DND-41 (cell line): ENCODE measurements at regions not wholly inside any gene's neighbourhood (a gene's known extent, or its start where the extent isn't known, plus 50 kb on each side); places are given as distances from the start of the nearest gene placed in this dataset.

Experiments
- ATAC-seq: fragments of 200-7000 bp; cut with Tn5 transposase; 3 replicates; pipeline ENCODE4 v1.9.1; 2021; ENCODE audit warnings: low read depth; ENCODE audit not compliant: insufficient read depth
- DNase-seq: peaks from one replicate; pipeline ENCODE4 v3.0.0-alpha.2; 2020
- H2AFZ ChIP-seq: 2 replicates; pipeline ENCODE4 v1.6.0; 2012; ENCODE audit warnings: low read depth, low read length
- H3K27ac ChIP-seq: 2 replicates; pipeline ENCODE4 v1.5.1; 2012; ENCODE audit warnings: low read length, inconsistent platforms
- H3K27me3 ChIP-seq: fragments of 200-600 bp; sonication (generic); 2 replicates; pipeline ENCODE4 v1.6.0; 2012; ENCODE audit warnings: low read length, mild to moderate bottlenecking, inconsistent platforms; ENCODE audit not compliant: insufficient read depth, poor library complexity
- H3K36me3 ChIP-seq: 2 replicates; pipeline ENCODE4 v1.5.1; 2012; ENCODE audit warnings: low read length, inconsistent platforms; ENCODE audit not compliant: insufficient read depth
- H3K4me1 ChIP-seq: 2 replicates; pipeline ENCODE4 v1.5.1; 2012; ENCODE audit warnings: mild to moderate bottlenecking, low read length; ENCODE audit not compliant: insufficient read depth
- H3K4me2 ChIP-seq: 2 replicates; pipeline ENCODE4 v1.6.0; 2012; ENCODE audit warnings: mild to moderate bottlenecking, moderate library complexity, low read length, inconsistent platforms; ENCODE audit not compliant: insufficient read depth
- H3K4me3 ChIP-seq, 2 experiments: fragments of 200-600 bp in 1 of 2; shearing (Covaris generic) in 1 of 2; 2 replicates each; pipeline ENCODE4 v1.5.1; 2012 to 2016; ENCODE audit warnings: inconsistent platforms in 2 of 2, low read length in 2 of 2, mild to moderate bottlenecking in 2 of 2, low read depth in 1 of 2, moderate library complexity in 1 of 2
- H3K79me2 ChIP-seq: 2 replicates; pipeline ENCODE4 v1.6.0; 2012; ENCODE audit warnings: low read length, inconsistent platforms; ENCODE audit not compliant: insufficient read depth
- H3K9ac ChIP-seq: 2 replicates; pipeline ENCODE4 v1.6.0; 2012; ENCODE audit warnings: low read depth, mild to moderate bottlenecking, inconsistent platforms, low read length, moderate library complexity
- H3K9me3 ChIP-seq: 2 replicates; pipeline ENCODE4 v1.5.1; 2012; ENCODE audit warnings: low read length, moderate library complexity, mild to moderate bottlenecking, inconsistent platforms; ENCODE audit not compliant: insufficient read depth, severe bottlenecking
- H4K20me1 ChIP-seq: 2 replicates; pipeline ENCODE4 v1.6.0; 2012; ENCODE audit warnings: low read length; ENCODE audit not compliant: insufficient read depth
- EZH2 ChIP-seq: IDR thresholded peaks from 3 replicates; pipeline ENCODE4 v1.6.1; 2012; ENCODE audit warnings: borderline replicate concordance, low read depth, mild to moderate bottlenecking, moderate library complexity, low read length, inconsistent platforms; ENCODE audit not compliant: severe bottlenecking
- TF ChIP-seq, protein P1 (sequence below): IDR thresholded peaks from 2 replicates; pipeline ENCODE4 v1.5.1; 2012; ENCODE audit warnings: borderline replicate concordance, low read length, moderate library complexity, mild to moderate bottlenecking; ENCODE audit not compliant: poor library complexity, severe bottlenecking; ENCODE audit errors: extremely low read depth

DNA sequence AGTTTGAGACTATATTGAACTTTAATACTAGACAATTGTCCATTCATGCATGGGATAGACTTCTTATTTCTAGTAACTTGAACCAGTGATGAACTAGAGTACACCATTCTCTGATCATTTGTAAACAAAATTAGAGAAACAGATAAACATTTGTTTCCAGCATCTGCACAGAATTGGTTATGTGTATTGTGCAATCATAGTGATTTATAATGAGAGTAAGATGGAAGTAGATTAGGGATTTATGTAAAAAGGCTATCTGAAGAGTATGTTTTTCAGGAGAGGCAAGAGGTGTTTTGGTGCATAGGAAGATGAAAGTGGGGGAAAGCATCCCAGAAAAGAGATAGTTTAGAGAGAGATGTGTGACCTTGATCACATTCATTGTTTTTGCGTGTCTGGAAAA, 695.0 kb downstream of the SQOR start:
- no peaks in the 10 kb centered on the region for H3K79me2 ChIP-seq
- H3K4me1 ChIP-seq, result no peaks in the 10 kb centered on the region
- no peaks in the 10 kb centered on the region for H4K20me1 ChIP-seq
- no peak overlapping the region for H3K4me3 ChIP-seq
- no peaks in the 10 kb centered on the region for H3K9me3 ChIP-seq
- no peak for ATAC-seq
- no peak for DNase-seq
- no peaks in the 10 kb centered on the region for H3K36me3 ChIP-seq
- no peak overlapping the region for H3K9ac ChIP-seq
- H3K27me3 ChIP-seq, result no peaks in the 10 kb centered on the region
- no peak overlapping the region for H3K27ac ChIP-seq
- no peak overlapping the region for H3K4me2 ChIP-seq
- no peak for TF ChIP-seq EZH2
- TF ChIP-seq, protein P1, sequence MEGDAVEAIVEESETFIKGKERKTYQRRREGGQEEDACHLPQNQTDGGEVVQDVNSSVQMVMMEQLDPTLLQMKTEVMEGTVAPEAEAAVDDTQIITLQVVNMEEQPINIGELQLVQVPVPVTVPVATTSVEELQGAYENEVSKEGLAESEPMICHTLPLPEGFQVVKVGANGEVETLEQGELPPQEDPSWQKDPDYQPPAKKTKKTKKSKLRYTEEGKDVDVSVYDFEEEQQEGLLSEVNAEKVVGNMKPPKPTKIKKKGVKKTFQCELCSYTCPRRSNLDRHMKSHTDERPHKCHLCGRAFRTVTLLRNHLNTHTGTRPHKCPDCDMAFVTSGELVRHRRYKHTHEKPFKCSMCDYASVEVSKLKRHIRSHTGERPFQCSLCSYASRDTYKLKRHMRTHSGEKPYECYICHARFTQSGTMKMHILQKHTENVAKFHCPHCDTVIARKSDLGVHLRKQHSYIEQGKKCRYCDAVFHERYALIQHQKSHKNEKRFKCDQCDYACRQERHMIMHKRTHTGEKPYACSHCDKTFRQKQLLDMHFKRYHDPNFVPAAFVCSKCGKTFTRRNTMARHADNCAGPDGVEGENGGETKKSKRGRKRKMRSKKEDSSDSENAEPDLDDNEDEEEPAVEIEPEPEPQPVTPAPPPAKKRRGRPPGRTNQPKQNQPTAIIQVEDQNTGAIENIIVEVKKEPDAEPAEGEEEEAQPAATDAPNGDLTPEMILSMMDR, result no peak
- no peak overlapping the region for H2AFZ ChIP-seq

DNA sequence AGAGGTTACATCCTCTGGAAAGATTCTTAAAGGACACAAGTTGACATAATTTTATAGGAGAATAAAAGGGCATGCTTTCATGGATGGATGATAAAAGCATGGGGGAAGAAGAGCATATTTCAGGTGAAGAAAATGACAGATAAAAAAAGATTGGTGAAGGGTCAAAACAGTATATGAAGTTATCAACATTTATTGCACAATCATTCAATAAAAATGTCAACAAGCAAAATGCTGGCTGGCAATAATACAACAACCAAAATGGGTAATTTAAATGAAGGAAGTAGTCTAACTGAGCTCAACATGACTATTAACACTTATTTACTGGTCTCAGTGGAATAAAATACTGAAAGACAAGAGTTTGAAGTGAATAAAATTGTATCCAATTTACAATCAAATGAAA, 696.7 kb downstream of the SQOR start:
- H3K4me3 ChIP-seq, result no peak overlapping the region
- no peak overlapping the region for H2AFZ ChIP-seq
- DNase-seq (no peak), ATAC-seq (no peak)
- H4K20me1 ChIP-seq, result no peaks in the 10 kb centered on the region
- TF ChIP-seq, protein P1, result no peak
- no peak for TF ChIP-seq EZH2
- H3K4me2 ChIP-seq, result no peak overlapping the region
- H3K79me2 ChIP-seq, result no peaks in the 10 kb centered on the region
- H3K27me3 ChIP-seq, result no peaks in the 10 kb centered on the region
- H3K4me1 ChIP-seq, result no peaks in the 10 kb centered on the region
- H3K36me3 ChIP-seq, result no peaks in the 10 kb centered on the region
- no peak overlapping the region for H3K9ac ChIP-seq
- H3K9me3 ChIP-seq, result no peaks in the 10 kb centered on the region
- H3K27ac ChIP-seq, result no peak overlapping the region

DNA sequence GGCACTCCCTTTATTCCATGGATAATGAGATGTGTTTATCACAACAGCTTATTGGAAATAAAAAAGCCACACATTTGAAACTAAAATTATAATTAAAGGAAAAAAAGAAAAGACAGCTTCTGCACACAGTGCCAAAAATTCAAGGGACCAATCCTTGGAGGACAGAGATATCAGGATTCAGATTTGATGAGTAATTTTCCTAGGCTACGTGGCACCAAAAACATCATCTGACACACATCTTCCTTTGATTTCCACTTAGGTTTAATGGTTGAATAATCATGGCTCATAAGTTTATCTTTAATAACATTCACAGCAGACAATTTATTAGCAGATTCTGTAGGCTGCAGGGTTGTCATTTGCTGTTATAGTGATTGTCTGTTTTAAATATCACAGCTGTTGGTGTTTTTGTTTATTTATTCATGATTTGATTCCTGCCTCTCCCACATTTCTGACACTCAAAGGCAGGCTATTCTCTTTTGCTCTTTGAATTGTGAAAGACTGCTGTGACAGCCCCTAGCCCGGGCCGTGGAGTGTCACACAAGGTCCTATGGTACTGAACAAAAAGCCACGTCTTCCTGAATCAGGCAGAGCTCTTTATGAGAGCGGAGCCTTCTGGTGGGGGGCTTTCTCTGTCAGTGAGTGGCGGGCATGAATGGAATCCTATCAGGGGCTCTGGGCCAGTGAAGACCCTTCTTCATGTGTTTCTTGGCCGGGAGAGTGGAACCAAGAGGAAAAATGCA, 708.5 kb downstream of the SQOR start:
- H3K4me1 ChIP-seq, result no peaks in the 10 kb centered on the region
- no peak overlapping the region for H2AFZ ChIP-seq
- ATAC-seq (no peak), DNase-seq (no peak)
- H3K27ac ChIP-seq, result no peak overlapping the region
- no peaks in the 10 kb centered on the region for H3K27me3 ChIP-seq
- H3K9ac ChIP-seq, result no peak overlapping the region
- no peak for TF ChIP-seq EZH2
- TF ChIP-seq, protein P1, result no peak
- no peaks in the 10 kb centered on the region for H3K79me2 ChIP-seq
- no peak overlapping the region for H3K4me3 ChIP-seq
- no peaks in the 10 kb centered on the region for H4K20me1 ChIP-seq
- H3K36me3 ChIP-seq, result no peaks in the 10 kb centered on the region
- H3K9me3 ChIP-seq, result no peaks in the 10 kb centered on the region
- no peak overlapping the region for H3K4me2 ChIP-seq
